WTC11 (cell line): ENCODE measurements at regions not wholly inside any gene's neighbourhood (a gene's known extent, or its start where the extent isn't known, plus 50 kb on each side); places are given as distances from the start of the nearest gene placed in this dataset.

Experiments used
- ATAC-seq: fragments of 200-7000 bp; cut with Tn5 transposase; 2 replicates; pipeline ENCODE4 v1.10.0; 2021; ENCODE audit warnings: mild to moderate bottlenecking, moderate library complexity
- CTCF ChIA-PET: fragments of 300-600 bp; sonication (Branson Sonifier 250); formaldehyde crosslinking; loops from one replicate; lab custom pipeline; 2021; ENCODE audit warnings: antibody characterized with exemption; lab: Charles Lee
- POLR2A ChIA-PET: fragments of 350-600 bp; sonication (Branson Sonifier 250); formaldehyde crosslinking; loops from one replicate; lab custom pipeline; 2021; ENCODE audit warnings: antibody characterized with exemption; lab: Charles Lee
- DNase-seq: peaks from one replicate; pipeline ENCODE4 v3.0.0; 2021; ENCODE audit warnings: low spot score
- H3K27ac Mint-ChIP-seq: 2 replicates; pipeline ENCODE4 v1.8.0; 2021; ENCODE audit warnings: mixed read lengths
- H3K27me3 Mint-ChIP-seq: 2 replicates; pipeline ENCODE4 v1.8.0; 2021; ENCODE audit warnings: low read depth, mild to moderate bottlenecking, moderate library complexity, mixed read lengths
- H3K36me3 Mint-ChIP-seq: 2 replicates; pipeline ENCODE4 v1.8.0; 2021; ENCODE audit warnings: mixed read lengths
- H3K4me1 Mint-ChIP-seq: 2 replicates; pipeline ENCODE4 v1.8.0; 2022; ENCODE audit warnings: mixed read lengths
- H3K4me3 Mint-ChIP-seq: 2 replicates; pipeline ENCODE4 v1.8.0; 2021; ENCODE audit warnings: mild to moderate bottlenecking, moderate library complexity, mixed read lengths
- H3K9me3 Mint-ChIP-seq: 2 replicates; pipeline ENCODE4 v1.8.0; 2021; ENCODE audit warnings: mixed read lengths
- ARID4B ChIP-seq: sonication (generic); formaldehyde crosslinking; IDR thresholded peaks from 2 replicates; pipeline ENCODE4 v1.8.0; 2023; ENCODE audit warnings: missing genetic modification reagents, mild to moderate bottlenecking, borderline replicate concordance
- CREB1 ChIP-seq: sonication (generic); formaldehyde crosslinking; IDR thresholded peaks from 2 replicates; pipeline ENCODE4 v1.8.0; 2023; ENCODE audit warnings: mild to moderate bottlenecking, missing genetic modification reagents
- CREM ChIP-seq: sonication (generic); formaldehyde crosslinking; IDR thresholded peaks from 2 replicates; pipeline ENCODE4 v1.8.1; 2022; ENCODE audit warnings: mild to moderate bottlenecking, missing genetic modification reagents, moderate library complexity
- CTCF ChIP-seq: fragments of 200-600 bp; IDR thresholded peaks from 2 replicates; pipeline ENCODE4 v1.8.0; 2022; ENCODE audit warnings: antibody characterized with exemption
- EMX1 ChIP-seq: fragments of 250-450 bp; sonication (Bioruptor Pico); IDR thresholded peaks from 2 replicates; pipeline ENCODE4 v1.8.0; 2021; ENCODE audit warnings: mild to moderate bottlenecking
- GTF2I ChIP-seq: fragments of 250-450 bp; sonication (Bioruptor Pico); conservative IDR thresholded peaks from 2 replicates; pipeline ENCODE4 v1.4.0; 2021; ENCODE audit warnings: mild to moderate bottlenecking
- HMGXB4 ChIP-seq: sonication (generic); formaldehyde crosslinking; IDR thresholded peaks from 2 replicates; pipeline ENCODE4 v1.8.1; 2023; ENCODE audit warnings: mild to moderate bottlenecking, moderate library complexity, missing genetic modification reagents
- IRF2 ChIP-seq: sonication (generic); formaldehyde crosslinking; IDR thresholded peaks from 2 replicates; pipeline ENCODE4 v1.8.0; 2022; ENCODE audit warnings: low read depth, missing genetic modification reagents, borderline replicate concordance
- JUN ChIP-seq: sonication (generic); formaldehyde crosslinking; IDR thresholded peaks from 2 replicates; pipeline ENCODE4 v1.8.0; 2023; ENCODE audit warnings: mild to moderate bottlenecking, missing genetic modification reagents
- KAT7 ChIP-seq: sonication (generic); formaldehyde crosslinking; IDR thresholded peaks from 2 replicates; pipeline ENCODE4 v1.8.1; 2023; ENCODE audit warnings: missing genetic modification reagents, mild to moderate bottlenecking, borderline replicate concordance
- NR2C2 ChIP-seq: sonication (generic); formaldehyde crosslinking; IDR thresholded peaks from 2 replicates; pipeline ENCODE4 v1.8.0; 2022; ENCODE audit warnings: mild to moderate bottlenecking, missing genetic modification reagents
- SP1 ChIP-seq: sonication (generic); formaldehyde crosslinking; conservative IDR thresholded peaks from 2 replicates; pipeline ENCODE4 v1.8.1; 2022; ENCODE audit warnings: missing genetic modification reagents
- ZNF219 ChIP-seq: sonication (generic); formaldehyde crosslinking; IDR thresholded peaks from 2 replicates; pipeline ENCODE4 v1.8.0; 2023; ENCODE audit warnings: missing genetic modification reagents, mild to moderate bottlenecking, borderline replicate concordance
- ZNF232 ChIP-seq: sonication (generic); formaldehyde crosslinking; IDR thresholded peaks from 2 replicates; pipeline ENCODE4 v1.8.0; 2022; ENCODE audit warnings: mild to moderate bottlenecking, missing genetic modification reagents
- ZNF317 ChIP-seq: sonication (generic); formaldehyde crosslinking; IDR thresholded peaks from 2 replicates; pipeline ENCODE4 v1.8.1; 2023; ENCODE audit warnings: low read depth, mild to moderate bottlenecking, moderate library complexity, missing genetic modification reagents, borderline replicate concordance
- ZNF416 ChIP-seq: fragments of 250-450 bp; sonication (Bioruptor Pico); IDR thresholded peaks from 2 replicates; pipeline ENCODE4 v1.9.0; 2021; ENCODE audit warnings: mild to moderate bottlenecking, inconsistent platforms
- TF ChIP-seq, protein P1 (sequence below): fragments of 250-450 bp; sonication (Bioruptor Pico); IDR thresholded peaks from 2 replicates; pipeline ENCODE4 v2.1.2; 2022; ENCODE audit warnings: mild to moderate bottlenecking, moderate library complexity
- TF ChIP-seq, protein P2 (sequence below): sonication (generic); formaldehyde crosslinking; IDR thresholded peaks from 2 replicates; pipeline ENCODE4 v1.8.0; 2022; ENCODE audit warnings: mild to moderate bottlenecking, missing genetic modification reagents
- TF ChIP-seq, protein P3 (sequence below): sonication (generic); formaldehyde crosslinking; IDR thresholded peaks from 2 replicates; pipeline ENCODE4 v1.8.1; 2022; ENCODE audit warnings: low read depth, mild to moderate bottlenecking, moderate library complexity, missing genetic modification reagents, borderline replicate concordance

DNA sequence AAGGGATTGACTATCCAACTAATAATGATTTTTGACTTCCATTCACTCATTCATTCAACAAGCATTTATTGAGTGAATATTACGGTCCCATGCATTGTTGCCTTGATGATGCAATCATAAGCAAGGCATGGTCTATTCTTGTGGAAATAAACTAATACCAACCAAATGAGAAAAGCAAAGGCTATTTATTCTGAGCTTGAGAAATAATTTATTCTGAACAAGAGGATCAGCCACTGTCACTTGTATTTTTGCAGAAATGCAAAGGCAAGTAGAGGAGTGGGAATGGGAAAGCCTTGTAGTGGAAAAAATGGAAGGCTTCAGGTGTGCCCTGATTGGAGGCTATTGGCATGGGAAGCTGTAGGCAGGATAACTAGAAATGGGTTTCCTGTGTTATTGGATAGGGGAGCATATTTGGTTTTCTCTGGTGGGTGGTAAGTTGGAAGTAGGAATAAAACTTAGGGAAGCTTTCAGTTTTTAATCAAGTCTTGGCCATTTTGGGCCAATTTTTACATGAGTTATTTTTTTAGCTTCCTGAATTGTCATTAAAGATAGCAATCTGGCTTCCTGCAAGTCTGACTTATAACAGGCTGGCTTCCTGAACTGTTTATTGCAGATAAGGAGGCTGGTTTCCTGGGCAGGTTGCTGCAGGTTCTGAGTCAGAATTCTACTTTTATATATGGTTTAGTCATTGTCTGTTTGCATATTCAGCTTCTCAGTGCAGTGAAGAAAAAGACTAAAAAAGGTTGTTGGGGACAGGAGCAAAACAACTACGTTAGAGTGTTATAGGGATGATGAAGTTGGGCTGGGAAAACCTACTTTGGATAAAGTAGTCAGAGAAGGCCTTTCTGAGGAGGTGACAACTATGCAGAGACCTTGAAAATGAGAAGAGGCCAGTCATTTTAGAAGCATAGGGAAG, 106.7 kb downstream of the APIP start:
- Mint-ChIP-seq H3K36me3 (peaks cover 23% of the 10 kb centered on the region), H3K9me3 (peaks cover 16% of the 10 kb centered on the region), H3K27me3 (0 out of 2 replicates have a peak, but pooled peaks cover 4% of the 10 kb centered on the region), H3K4me1 (no peaks in the 10 kb centered on the region), H3K4me3 (no peak overlapping the region), H3K27ac (no peak overlapping the region)
- DNase-seq = no peak
- TF ChIP-seq ARID4B (CRISPR knock-in tag) (no peak), ZNF317 (CRISPR knock-in tag) (no peak), CREB1 (CRISPR knock-in tag) (no peak), JUN (no peak), IRF2 (CRISPR knock-in tag) (no peak), NR2C2 (CRISPR knock-in tag) (no peak), ZNF219 (no peak), GTF2I (CRISPR knock-in tag) (no peak), EMX1 (CRISPR knock-in tag) (no peak)
- ChIA-PET POLR2A (no interaction called here), CTCF (interaction anchor here (0.5 to 1.5 kb wide), 2 partner anchors 17 to 174 kb away, joined by 4 read pairs; no protein-coding TSS in a partner anchor)
- ATAC-seq = no peak

- no peak overlapping the region for H3K27ac Mint-ChIP-seq
- H3K9me3 Mint-ChIP-seq = peaks cover 2% of the 10 kb centered on the region; the same call in 1 of the 2 replicates
- DNase-seq = no peak
- ATAC-seq = no peak
- no peaks in the 10 kb centered on the region for H3K27me3 Mint-ChIP-seq
- POLR2A ChIA-PET = no interaction called here
- CTCF ChIA-PET = interaction anchor here (1.5 kb wide), 1 partner anchor 16 kb away, joined by 4 read pairs; no protein-coding TSS in a partner anchor
- no peak overlapping the region for H3K4me3 Mint-ChIP-seq
- no peaks in the 10 kb centered on the region for H3K4me1 Mint-ChIP-seq
- H3K36me3 Mint-ChIP-seq = peaks cover 6% of the 10 kb centered on the region; the same call in 1 of the 2 replicates
- TF ChIP-seq, protein P1, sequence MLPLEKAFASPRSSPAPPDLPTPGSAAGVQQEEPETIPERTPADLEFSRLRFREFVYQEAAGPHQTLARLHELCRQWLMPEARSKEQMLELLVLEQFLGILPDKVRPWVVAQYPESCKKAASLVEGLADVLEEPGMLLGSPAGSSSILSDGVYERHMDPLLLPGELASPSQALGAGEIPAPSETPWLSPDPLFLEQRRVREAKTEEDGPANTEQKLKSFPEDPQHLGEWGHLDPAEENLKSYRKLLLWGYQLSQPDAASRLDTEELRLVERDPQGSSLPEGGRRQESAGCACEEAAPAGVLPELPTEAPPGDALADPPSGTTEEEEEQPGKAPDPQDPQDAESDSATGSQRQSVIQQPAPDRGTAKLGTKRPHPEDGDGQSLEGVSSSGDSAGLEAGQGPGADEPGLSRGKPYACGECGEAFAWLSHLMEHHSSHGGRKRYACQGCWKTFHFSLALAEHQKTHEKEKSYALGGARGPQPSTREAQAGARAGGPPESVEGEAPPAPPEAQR (CRISPR knock-in tag) = no peak
- TF ChIP-seq CREM (CRISPR knock-in tag) (no peak), ZNF232 (CRISPR knock-in tag) (no peak), ZNF219 (no peak), CTCF (no peak), SP1 (CRISPR knock-in tag) (no peak), HMGXB4 (CRISPR knock-in tag) (no peak), ZNF416 (no peak), KAT7 (CRISPR knock-in tag) (no peak)
- TF ChIP-seq, protein P2, sequence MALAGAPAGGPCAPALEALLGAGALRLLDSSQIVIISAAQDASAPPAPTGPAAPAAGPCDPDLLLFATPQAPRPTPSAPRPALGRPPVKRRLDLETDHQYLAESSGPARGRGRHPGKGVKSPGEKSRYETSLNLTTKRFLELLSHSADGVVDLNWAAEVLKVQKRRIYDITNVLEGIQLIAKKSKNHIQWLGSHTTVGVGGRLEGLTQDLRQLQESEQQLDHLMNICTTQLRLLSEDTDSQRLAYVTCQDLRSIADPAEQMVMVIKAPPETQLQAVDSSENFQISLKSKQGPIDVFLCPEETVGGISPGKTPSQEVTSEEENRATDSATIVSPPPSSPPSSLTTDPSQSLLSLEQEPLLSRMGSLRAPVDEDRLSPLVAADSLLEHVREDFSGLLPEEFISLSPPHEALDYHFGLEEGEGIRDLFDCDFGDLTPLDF = no peak
- TF ChIP-seq, protein P3, sequence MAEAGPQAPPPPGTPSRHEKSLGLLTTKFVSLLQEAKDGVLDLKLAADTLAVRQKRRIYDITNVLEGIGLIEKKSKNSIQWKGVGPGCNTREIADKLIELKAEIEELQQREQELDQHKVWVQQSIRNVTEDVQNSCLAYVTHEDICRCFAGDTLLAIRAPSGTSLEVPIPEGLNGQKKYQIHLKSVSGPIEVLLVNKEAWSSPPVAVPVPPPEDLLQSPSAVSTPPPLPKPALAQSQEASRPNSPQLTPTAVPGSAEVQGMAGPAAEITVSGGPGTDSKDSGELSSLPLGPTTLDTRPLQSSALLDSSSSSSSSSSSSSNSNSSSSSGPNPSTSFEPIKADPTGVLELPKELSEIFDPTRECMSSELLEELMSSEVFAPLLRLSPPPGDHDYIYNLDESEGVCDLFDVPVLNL (CRISPR knock-in tag) = no peak
Observed at GRCh38 chr11:34806875-34807274, 109.3 kb downstream of the APIP start.
